Esophagus squamous epithelium (tissue), 4 donors: ENCODE measurements at regions not wholly inside any gene's neighbourhood (a gene's known extent, or its start where the extent isn't known, plus 50 kb on each side); places are given as distances from the start of the nearest gene placed in this dataset.

Experiments
- CTCF ChIP-seq, 6 experiments: fragments of 450-650 bp in 4 of 6; fragments of 200-600 bp in 2 of 6; sonication (generic) in 2 of 6; IDR thresholded peaks; one replicate each; pipeline ENCODE4 v1.5.1; 2016 to 2019; ENCODE audit warnings: antibody characterized with exemption in 6 of 6, mild to moderate bottlenecking in 4 of 6, moderate library complexity in 4 of 6
- POLR2A ChIP-seq, 4 donors: fragments of 450-650 bp; IDR thresholded peaks; one replicate each; pipeline ENCODE4 v1.6.1; 2017; ENCODE audit warnings: antibody characterized with exemption in 4 of 4, mild to moderate bottlenecking in 4 of 4, moderate library complexity in 3 of 4

GRCh38 chr1:4464478-4464877 is 189.9 kb upstream of the AJAP1 start:
- TF ChIP-seq CTCF (IDR thresholded peaks at IDR 0.05) (no peak), POLR2A (IDR thresholded peaks at IDR 0.05) (no peak)
